ENCODE measurements at regions not wholly inside any gene's neighbourhood (a gene's known extent, or its start where the extent isn't known, plus 50 kb on each side); places are given as distances from the start of the nearest gene placed in this dataset.
A peak's percentile ranks its signal among the peaks of the same experiment; 100 is the strongest.

- Histone ChIP-seq H3K9me3 (ENCODE audit: control insufficient read depth, low read length) (no peaks in the 10 kb centered on the region), H3K4me3 (ENCODE audit: low read length) (no peak overlapping the region), H3K4me1 (ENCODE audit: control insufficient read depth, insufficient read depth, low read length) (peaks cover 20% of the 10 kb centered on the region), H3K27ac (ENCODE audit: low read length) (no peak overlapping the region), H3K27me3 (ENCODE audit: control insufficient read depth, insufficient read depth) (no peaks in the 10 kb centered on the region)
- 54% methylated on average over 5 of the region's 5 CpGs for WGBS
- DNase-seq (no peak), ATAC-seq (no peak)
- intact Hi-C loops (cut with DNase I), result loop anchor here in 1 of 4 donors (10.0 kb wide), 1 partner anchor 114 kb away; no protein-coding TSS in a partner anchor
Measured at GRCh38 chr7:131008840-131009711, 275.1 kb upstream of the KLF14 start.

GRCh38 chr7:131010029-131010716, 276.2 kb upstream of the KLF14 start:
- DNase-seq, result peak in 1 of 3 donors; percentile 31

GRCh38 chr7:131010717-131011431, 276.9 kb upstream of the KLF14 start:
- DNase-seq (no peak), ATAC-seq (peak in 1 of 2 donors; percentile 26)
- intact Hi-C loops (cut with DNase I), result loop anchor here in 1 of 4 donors (10.0 kb wide), 1 partner anchor 116 kb away; no protein-coding TSS in a partner anchor
- Histone ChIP-seq H3K27me3 (ENCODE audit: control insufficient read depth, insufficient read depth) (no peaks in the 10 kb centered on the region), H3K4me1 (ENCODE audit: control insufficient read depth, insufficient read depth, low read length) (peaks cover 23% of the 10 kb centered on the region), H3K27ac (ENCODE audit: low read length) (peak overlapping the region; percentile 21), H3K4me3 (ENCODE audit: low read length) (no peak overlapping the region), H3K9me3 (ENCODE audit: control insufficient read depth, low read length) (no peaks in the 10 kb centered on the region)
- WGBS, result 70% methylated on average over 6 of the region's 6 CpGs

More at GRCh38 chr7:131010029-131010716, 276.2 kb upstream of the KLF14 start:
- intact Hi-C loops (cut with DNase I), result loop anchor here in 1 of 4 donors (10.0 kb wide), 1 partner anchor 115 kb away; no protein-coding TSS in a partner anchor
- no peaks in the 10 kb centered on the region for H3K9me3 ChIP-seq (ENCODE audit: control insufficient read depth, low read length)
- no peak overlapping the region for H3K27ac ChIP-seq (ENCODE audit: low read length)
- H3K27me3 ChIP-seq (ENCODE audit: control insufficient read depth, insufficient read depth), result no peaks in the 10 kb centered on the region
- peaks cover 23% of the 10 kb centered on the region for H3K4me1 ChIP-seq (ENCODE audit: control insufficient read depth, insufficient read depth, low read length)
- H3K4me3 ChIP-seq (ENCODE audit: low read length), result no peak overlapping the region
- 89% methylated on average over 12 of the region's 12 CpGs for WGBS
- no peak for ATAC-seq

- ATAC-seq (peak; percentile 35 to 47), DNase-seq (peak; percentile 39 to 70 (median 65))
- intact Hi-C loops (cut with DNase I), result loop anchor here in 1 of 4 donors (10.0 kb wide), 1 partner anchor 117 kb away; no protein-coding TSS in a partner anchor
- Histone ChIP-seq H3K27me3 (ENCODE audit: control insufficient read depth, insufficient read depth) (no peaks in the 10 kb centered on the region), H3K27ac (ENCODE audit: low read length) (peak overlapping the region; percentile 15), H3K4me3 (ENCODE audit: low read length) (no peak overlapping the region), H3K4me1 (ENCODE audit: control insufficient read depth, insufficient read depth, low read length) (peaks cover 23% of the 10 kb centered on the region), H3K9me3 (ENCODE audit: control insufficient read depth, low read length) (no peaks in the 10 kb centered on the region)
- 50% methylated on average over 4 of the region's 4 CpGs for WGBS
Measured at GRCh38 chr7:131011432-131011742, 277.4 kb upstream of the KLF14 start.

DNA sequence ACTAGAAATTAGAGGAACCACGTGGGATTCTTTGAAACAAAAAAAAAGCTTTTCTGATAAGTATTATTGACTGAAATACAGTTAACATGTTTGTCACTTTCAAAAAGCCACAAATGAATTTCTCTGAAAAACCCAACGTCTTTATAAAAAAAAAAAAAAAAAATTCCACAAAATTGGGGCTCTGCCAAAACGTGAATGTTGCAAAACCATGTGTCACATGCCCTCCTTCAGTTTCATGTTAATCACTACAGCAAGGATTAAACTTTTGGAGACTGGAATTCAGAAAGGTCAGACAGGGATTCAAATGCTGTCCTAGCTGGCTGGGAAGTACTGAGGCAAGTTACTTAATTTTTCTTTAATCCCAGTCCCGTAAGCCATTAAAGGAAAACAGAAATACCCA, 278.0 kb upstream of the KLF14 start:
- no peaks in the 10 kb centered on the region for H3K27me3 ChIP-seq (ENCODE audit: control insufficient read depth, insufficient read depth)
- ATAC-seq (peak; percentile 63 to 73), DNase-seq (no peak)
- intact Hi-C loops (cut with DNase I), result loop anchor here in 1 of 4 donors (10.0 kb wide), 1 partner anchor 117 kb away; no protein-coding TSS in a partner anchor
- H3K27ac ChIP-seq (ENCODE audit: low read length), result no peak overlapping the region
- WGBS, result 27% methylated on average over 4 of the region's 4 CpGs
- H3K4me1 ChIP-seq (ENCODE audit: control insufficient read depth, insufficient read depth, low read length), result peaks cover 25% of the 10 kb centered on the region
- no peaks in the 10 kb centered on the region for H3K9me3 ChIP-seq (ENCODE audit: control insufficient read depth, low read length)
- H3K4me3 ChIP-seq (ENCODE audit: low read length), result no peak overlapping the region

GRCh38 chr7:131012477-131013031, 278.5 kb upstream of the KLF14 start:
- peak overlapping the region; percentile 38 for H3K27ac ChIP-seq (ENCODE audit: low read length)
- intact Hi-C loops (cut with DNase I), result loop anchor here in 1 of 4 donors (10.0 kb wide), 1 partner anchor 118 kb away; no protein-coding TSS in a partner anchor
- peaks cover 27% of the 10 kb centered on the region for H3K4me1 ChIP-seq (ENCODE audit: control insufficient read depth, insufficient read depth, low read length)
- ATAC-seq, result peak in 1 of 2 donors; percentile 7
- H3K4me3 ChIP-seq (ENCODE audit: low read length), result no peak overlapping the region
- DNase-seq, result peak in 1 of 3 donors; percentile 37
- H3K9me3 ChIP-seq (ENCODE audit: control insufficient read depth, low read length), result no peaks in the 10 kb centered on the region
- WGBS, result 87% methylated on average over 7 of the region's 7 CpGs
- H3K27me3 ChIP-seq (ENCODE audit: control insufficient read depth, insufficient read depth), result no peaks in the 10 kb centered on the region

DNA sequence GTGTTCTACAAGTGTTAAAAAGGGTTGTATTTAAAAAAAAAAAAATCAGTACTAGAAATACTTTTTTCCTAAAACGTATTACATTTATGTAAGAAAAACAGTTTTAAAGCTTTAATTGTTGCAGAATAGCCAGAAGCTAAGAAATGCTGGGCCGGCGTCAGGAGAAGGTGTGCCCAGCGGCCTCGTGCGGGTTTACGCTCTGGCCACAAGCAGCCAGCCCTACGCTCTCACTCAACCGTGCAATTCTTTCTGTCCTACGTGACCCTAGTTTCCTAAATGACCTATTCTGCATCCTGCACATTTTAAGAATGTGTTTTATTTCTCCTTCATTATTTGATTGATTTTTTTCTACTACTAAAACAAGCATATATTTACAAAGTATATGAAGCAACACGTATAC, 279.7 kb upstream of the KLF14 start:
- H3K27ac ChIP-seq (ENCODE audit: low read length), result no peak overlapping the region
- intact Hi-C loops (cut with DNase I), result loop anchor here in 1 of 4 donors (10.0 kb wide), 1 partner anchor 119 kb away; no protein-coding TSS in a partner anchor
- DNase-seq, result no peak
- ATAC-seq, result no peak
- no peaks in the 10 kb centered on the region for H3K27me3 ChIP-seq (ENCODE audit: control insufficient read depth, insufficient read depth)
- no peaks in the 10 kb centered on the region for H3K9me3 ChIP-seq (ENCODE audit: control insufficient read depth, low read length)
- WGBS, result 89% methylated on average over 11 of the region's 11 CpGs
- peaks cover 30% of the 10 kb centered on the region for H3K4me1 ChIP-seq (ENCODE audit: control insufficient read depth, insufficient read depth, low read length)
- no peak overlapping the region for H3K4me3 ChIP-seq (ENCODE audit: low read length)

GRCh38 chr7:131014906-131015656, 281.1 kb upstream of the KLF14 start:
- H3K9me3 ChIP-seq (ENCODE audit: control insufficient read depth, low read length), result no peaks in the 10 kb centered on the region
- no peak for DNase-seq

GRCh38 chr7:131015657-131015958, 281.6 kb upstream of the KLF14 start:
- ATAC-seq (no peak), DNase-seq (no peak)
- Histone ChIP-seq H3K27me3 (ENCODE audit: control insufficient read depth, insufficient read depth) (no peaks in the 10 kb centered on the region), H3K9me3 (ENCODE audit: control insufficient read depth, low read length) (no peaks in the 10 kb centered on the region), H3K4me1 (ENCODE audit: control insufficient read depth, insufficient read depth, low read length) (peaks cover 27% of the 10 kb centered on the region), H3K27ac (ENCODE audit: low read length) (no peak overlapping the region), H3K4me3 (ENCODE audit: low read length) (no peak overlapping the region)
- intact Hi-C loops (cut with DNase I), result loop anchor here in 1 of 4 donors (10.0 kb wide), 1 partner anchor 121 kb away; no protein-coding TSS in a partner anchor
- 78% methylated on average over 3 of the region's 3 CpGs for WGBS

More at GRCh38 chr7:131014906-131015656, 281.1 kb upstream of the KLF14 start:
- no peak overlapping the region for H3K27ac ChIP-seq (ENCODE audit: low read length)
- H3K27me3 ChIP-seq (ENCODE audit: control insufficient read depth, insufficient read depth), result no peaks in the 10 kb centered on the region
- peaks cover 28% of the 10 kb centered on the region for H3K4me1 ChIP-seq (ENCODE audit: control insufficient read depth, insufficient read depth, low read length)
- no peak overlapping the region for H3K4me3 ChIP-seq (ENCODE audit: low read length)
- no peak for ATAC-seq
- 93% methylated on average over 7 of the region's 7 CpGs for WGBS
- intact Hi-C loops (cut with DNase I), result loop anchor here in 1 of 4 donors (10.0 kb wide), 1 partner anchor 120 kb away; no protein-coding TSS in a partner anchor

GRCh38 chr7:131016230-131016629, 282.2 kb upstream of the KLF14 start:
- intact Hi-C loops (cut with DNase I), result loop anchor here in 1 of 4 donors (10.0 kb wide), 1 partner anchor 121 kb away; no protein-coding TSS in a partner anchor
- DNase-seq, result no peak
- WGBS, result 95% methylated on average over 1 of the region's 1 CpG
- no peak for ATAC-seq
- H3K9me3 ChIP-seq (ENCODE audit: control insufficient read depth, low read length), result no peaks in the 10 kb centered on the region
- no peak overlapping the region for H3K4me3 ChIP-seq (ENCODE audit: low read length)
- H3K27ac ChIP-seq (ENCODE audit: low read length), result no peak overlapping the region
- H3K27me3 ChIP-seq (ENCODE audit: control insufficient read depth, insufficient read depth), result no peaks in the 10 kb centered on the region
- H3K4me1 ChIP-seq (ENCODE audit: control insufficient read depth, insufficient read depth, low read length), result peaks cover 28% of the 10 kb centered on the region
